Keratinocyte (primary cell): ENCODE measurements at regions not wholly inside any gene's neighbourhood (a gene's known extent, or its start where the extent isn't known, plus 50 kb on each side); places are given as distances from the start of the nearest gene placed in this dataset.

ENCODE experiments used
- CTCF ChIP-seq, 3 experiments: IDR thresholded peaks in 1 of 3; conservative IDR thresholded peaks in 1 of 3; optimal IDR thresholded peaks in 1 of 3; 2 replicates in 2 of 3; 3 replicates in 1 of 3; pipeline versions ENCODE3 to v1.5.1; 2011; ENCODE audit warnings: low read length in 3 of 3, mild to moderate bottlenecking in 3 of 3, moderate library complexity in 2 of 3, control low read depth in 1 of 3, inconsistent platforms in 1 of 3; ENCODE audit not compliant: insufficient read depth in 2 of 3; ENCODE audit errors: extremely low read depth in 1 of 3
- EZH2 ChIP-seq: IDR thresholded peaks from one replicate; pipeline ENCODE4 v1.6.1; 2012; ENCODE audit warnings: inconsistent platforms, mild to moderate bottlenecking, low read length, moderate library complexity

DNA sequence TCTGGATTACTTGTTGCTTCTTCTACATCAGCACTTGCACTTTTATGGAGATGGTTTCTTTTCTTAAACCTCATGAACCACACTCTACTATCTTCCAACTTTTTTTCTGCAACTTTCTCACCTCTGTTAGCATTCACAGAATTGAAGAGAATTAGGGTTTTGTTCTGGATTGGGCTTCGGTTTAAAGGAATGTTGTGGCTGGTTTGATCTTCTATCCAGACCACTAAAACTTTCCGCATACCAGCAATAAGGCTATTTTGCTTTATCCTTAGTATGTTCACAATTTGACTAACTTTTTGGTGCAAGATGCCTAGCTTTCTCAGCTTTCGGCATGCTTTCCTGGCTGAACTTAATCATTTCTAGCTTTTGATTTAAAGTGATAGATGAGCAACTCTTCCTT is 666.7 kb upstream of the MIR17HG start:
- TF ChIP-seq CTCF (optimal IDR thresholded peaks at IDR 0.05 in 1 of 3, IDR thresholded peaks at IDR 0.05 in 1 of 3, conservative IDR thresholded peaks at IDR 0.05 in 1 of 3; ENCODE audit: extremely low read depth in 1 of 3, insufficient read depth in 2 of 3, low read length in 3 of 3) (no peak), EZH2 (no peak)
